A673 (cell line): ENCODE measurements at regions not wholly inside any gene's neighbourhood (a gene's known extent, or its start where the extent isn't known, plus 50 kb on each side); places are given as distances from the start of the nearest gene placed in this dataset.

ENCODE experiments used
- CTCF ChIP-seq: fragments of 300-800, 200-600 bp; sonication (generic); conservative IDR thresholded peaks from 2 replicates; pipeline ENCODE4 v1.5.1; 2017; ENCODE audit warnings: low read depth, mild to moderate bottlenecking, antibody characterized with exemption, low read length, moderate library complexity, mixed read lengths
- EZH2 ChIP-seq: fragments of 200-600 bp; sonication (generic); IDR thresholded peaks from 2 replicates; pipeline ENCODE4 v1.6.1; 2017; ENCODE audit warnings: borderline replicate concordance, low read depth, mild to moderate bottlenecking, mixed read lengths, antibody characterized with exemption, low read length; ENCODE audit not compliant: poor library complexity, severe bottlenecking

GRCh38 chr5:27682600-27682999 is 644.2 kb upstream of the CDH9 start:
- TF ChIP-seq CTCF (peak; percentile 42; the same call in 1 of the 2 replicates), EZH2 (no peak)
